ENCODE measurements at regions not wholly inside any gene's neighbourhood (a gene's known extent, or its start where the extent isn't known, plus 50 kb on each side); places are given as distances from the start of the nearest gene placed in this dataset.

DNA sequence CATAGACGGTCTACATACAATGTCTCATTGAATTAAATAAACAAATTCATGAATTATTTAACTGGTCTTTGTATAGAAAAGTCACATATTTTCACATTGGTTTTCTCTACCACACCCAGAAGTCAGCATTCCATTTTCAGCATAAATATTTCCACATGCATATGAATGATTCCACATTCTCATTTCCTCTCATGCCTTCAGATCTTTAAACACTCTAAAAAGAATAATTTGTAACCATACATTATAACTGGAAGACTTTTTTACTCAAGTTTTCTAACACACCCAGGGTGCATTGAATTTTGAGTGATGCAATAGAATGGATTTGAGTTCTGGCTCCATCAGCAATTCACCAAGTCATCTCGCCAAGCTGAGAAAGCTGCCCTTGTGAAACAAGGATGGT is 501.8 kb upstream of the TENM4 start:
- Histone ChIP-seq H2BK5ac (ENCODE audit: low read depth, low read length, poor library complexity, severe bottlenecking) (no peak overlapping the region), H3K4me2 (ENCODE audit: low read length, poor library complexity, severe bottlenecking) (no peak overlapping the region), H3K79me1 (replicated peaks; ENCODE audit: low read length, poor library complexity, severe bottlenecking) (no peaks in the 10 kb centered on the region), H2BK120ac (ENCODE audit: low read depth, low read length) (no peak overlapping the region), H3K4me1 (ENCODE audit: control insufficient read depth, insufficient read depth, low read depth, low read length) (peaks cover 2% of the 10 kb centered on the region), H3K36me3 (ENCODE audit: control insufficient read depth in 1 of 2, insufficient read depth in 2 of 2, low read depth in 1 of 2, low read length in 2 of 2) (no peaks in the 10 kb centered on the region), H3K14ac (ENCODE audit: low read length in 2 of 2) (no peak overlapping the region), H2AFZ (ENCODE audit: low read depth, low read length) (no peak overlapping the region), H3K9ac (ENCODE audit: low read length) (no peak overlapping the region), H3K4me3 (ENCODE audit: insufficient read depth in 1 of 2, low read depth in 1 of 2, low read length in 2 of 2) (no peak overlapping the region), H2BK15ac (ENCODE audit: low read depth, poor library complexity, severe bottlenecking) (no peak overlapping the region), H2BK12ac (ENCODE audit: low read length in 2 of 2) (no peak overlapping the region), H3K27ac (ENCODE audit: low read length, poor library complexity, severe bottlenecking) (no peak overlapping the region), H3K23ac (ENCODE audit: low read length in 2 of 2) (no peak overlapping the region), H3K4ac (ENCODE audit: low read depth in 1 of 2, low read length in 2 of 2) (no peak overlapping the region), H4K8ac (ENCODE audit: low read length) (no peak overlapping the region), H2AK5ac (ENCODE audit: low read length, severe bottlenecking) (no peak overlapping the region), H3K27me3 (ENCODE audit: control insufficient read depth in 1 of 2, insufficient read depth in 1 of 2, low read length in 2 of 2) (no peaks in the 10 kb centered on the region), H4K91ac (ENCODE audit: low read length) (no peak overlapping the region), H3K9me3 (ENCODE audit: control insufficient read depth, low read length) (no peaks in the 10 kb centered on the region), H3K18ac (ENCODE audit: low read depth in 1 of 2, low read length in 2 of 2) (no peak overlapping the region)
- WGBS: 77% methylated on average over 1 of the region's 2 CpGs
- no peak for DNase-seq

DNA sequence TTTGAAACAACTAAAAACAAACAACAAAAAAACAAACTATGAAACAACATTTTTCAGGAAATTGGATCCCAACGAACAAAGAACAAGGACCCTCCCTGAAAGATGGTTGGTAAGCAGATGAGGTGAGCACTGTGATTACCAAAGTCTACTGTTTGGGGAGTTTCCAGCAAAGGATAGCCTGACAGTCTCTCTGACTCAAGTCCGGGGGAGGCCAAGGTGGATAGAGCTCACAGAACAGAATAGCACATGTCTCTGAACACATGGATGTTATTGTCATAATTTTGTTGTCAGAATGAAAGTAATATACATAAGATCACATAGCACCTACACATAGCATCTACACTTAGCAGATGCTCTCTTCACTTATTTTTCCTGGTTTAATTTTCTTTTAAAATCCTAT is 501.3 kb upstream of the TENM4 start:
- Histone ChIP-seq H2AFZ (ENCODE audit: low read depth, low read length) (no peak overlapping the region), H3K4me1 (ENCODE audit: control insufficient read depth, insufficient read depth, low read depth, low read length) (peaks cover 2% of the 10 kb centered on the region), H3K9ac (ENCODE audit: low read length) (no peak overlapping the region), H3K27ac (ENCODE audit: low read length, poor library complexity, severe bottlenecking) (no peak overlapping the region), H2BK120ac (ENCODE audit: low read depth, low read length) (no peak overlapping the region), H2BK12ac (ENCODE audit: low read length in 2 of 2) (no peak overlapping the region), H3K36me3 (ENCODE audit: control insufficient read depth in 1 of 2, insufficient read depth in 2 of 2, low read depth in 1 of 2, low read length in 2 of 2) (no peaks in the 10 kb centered on the region), H3K23ac (ENCODE audit: low read length in 2 of 2) (no peak overlapping the region), H3K4ac (ENCODE audit: low read depth in 1 of 2, low read length in 2 of 2) (no peak overlapping the region), H2AK5ac (ENCODE audit: low read length, severe bottlenecking) (no peak overlapping the region), H3K14ac (ENCODE audit: low read length in 2 of 2) (no peak overlapping the region), H3K18ac (ENCODE audit: low read depth in 1 of 2, low read length in 2 of 2) (no peak overlapping the region), H3K79me1 (replicated peaks; ENCODE audit: low read length, poor library complexity, severe bottlenecking) (no peaks in the 10 kb centered on the region), H3K27me3 (ENCODE audit: control insufficient read depth in 1 of 2, insufficient read depth in 1 of 2, low read length in 2 of 2) (no peaks in the 10 kb centered on the region), H2BK5ac (ENCODE audit: low read depth, low read length, poor library complexity, severe bottlenecking) (no peak overlapping the region), H3K9me3 (ENCODE audit: control insufficient read depth, low read length) (no peaks in the 10 kb centered on the region), H4K8ac (ENCODE audit: low read length) (no peak overlapping the region), H3K4me3 (ENCODE audit: insufficient read depth in 1 of 2, low read depth in 1 of 2, low read length in 2 of 2) (no peak overlapping the region), H3K4me2 (ENCODE audit: low read length, poor library complexity, severe bottlenecking) (no peak overlapping the region), H2BK15ac (ENCODE audit: low read depth, poor library complexity, severe bottlenecking) (no peak overlapping the region), H4K91ac (ENCODE audit: low read length) (no peak overlapping the region)
- WGBS: 59% methylated on average over 1 of the region's 2 CpGs
- DNase-seq: no peak

DNA sequence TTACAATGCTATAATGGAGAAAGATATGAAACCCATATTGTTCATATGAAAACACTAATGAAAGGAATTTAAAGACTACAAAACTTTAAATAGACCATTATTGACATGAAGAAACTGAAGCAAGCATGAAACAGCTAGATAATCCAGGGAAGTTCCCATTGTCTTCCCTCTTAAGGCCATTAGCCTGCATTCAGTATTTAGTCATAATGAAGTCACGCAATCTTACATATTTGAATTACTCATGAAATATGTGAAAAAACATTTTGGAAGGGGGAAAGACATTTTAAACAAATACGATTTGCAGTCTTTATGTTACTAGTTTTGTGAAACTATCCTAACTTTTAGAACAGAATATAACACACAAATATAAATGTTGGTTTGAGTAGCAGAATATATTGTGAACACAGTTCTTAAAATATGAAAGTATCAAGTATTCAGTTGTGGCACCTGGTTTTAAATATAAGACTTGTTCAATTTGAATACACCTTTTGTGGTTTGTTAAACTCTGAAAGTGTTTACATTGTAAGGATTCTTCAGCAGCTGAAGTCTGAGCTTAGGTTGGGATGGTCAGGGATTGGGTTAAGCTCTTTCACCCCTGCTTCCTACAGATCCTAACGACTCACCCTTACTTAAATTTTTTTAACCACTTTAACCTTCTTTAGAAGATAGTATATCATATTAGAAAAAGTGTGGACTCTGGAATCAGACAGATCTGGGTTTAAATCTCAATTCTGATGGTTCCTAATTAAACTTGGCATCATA is 500.3 kb upstream of the TENM4 start:
- Histone ChIP-seq H3K14ac (ENCODE audit: low read length in 2 of 2) (no peak overlapping the region), H2BK12ac (ENCODE audit: low read length in 2 of 2) (no peak overlapping the region), H3K23ac (ENCODE audit: low read length in 2 of 2) (no peak overlapping the region), H3K18ac (ENCODE audit: low read depth in 1 of 2, low read length in 2 of 2) (no peak overlapping the region), H3K27ac (ENCODE audit: low read length, poor library complexity, severe bottlenecking) (no peak overlapping the region), H3K4me2 (ENCODE audit: low read length, poor library complexity, severe bottlenecking) (no peak overlapping the region), H2BK5ac (ENCODE audit: low read depth, low read length, poor library complexity, severe bottlenecking) (no peak overlapping the region), H3K4ac (ENCODE audit: low read depth in 1 of 2, low read length in 2 of 2) (no peak overlapping the region), H3K9ac (ENCODE audit: low read length) (no peak overlapping the region), H2BK15ac (ENCODE audit: low read depth, poor library complexity, severe bottlenecking) (no peak overlapping the region), H2AK5ac (ENCODE audit: low read length, severe bottlenecking) (no peak overlapping the region), H3K4me1 (ENCODE audit: control insufficient read depth, insufficient read depth, low read depth, low read length) (peaks cover 2% of the 10 kb centered on the region), H2AFZ (ENCODE audit: low read depth, low read length) (no peak overlapping the region), H4K8ac (ENCODE audit: low read length) (no peak overlapping the region), H3K36me3 (ENCODE audit: control insufficient read depth in 1 of 2, insufficient read depth in 2 of 2, low read depth in 1 of 2, low read length in 2 of 2) (no peaks in the 10 kb centered on the region), H3K27me3 (ENCODE audit: control insufficient read depth in 1 of 2, insufficient read depth in 1 of 2, low read length in 2 of 2) (no peaks in the 10 kb centered on the region), H2BK120ac (ENCODE audit: low read depth, low read length) (no peak overlapping the region), H3K79me1 (replicated peaks; ENCODE audit: low read length, poor library complexity, severe bottlenecking) (no peaks in the 10 kb centered on the region), H3K9me3 (ENCODE audit: control insufficient read depth, low read length) (no peaks in the 10 kb centered on the region), H4K91ac (ENCODE audit: low read length) (no peak overlapping the region), H3K4me3 (ENCODE audit: insufficient read depth in 1 of 2, low read depth in 1 of 2, low read length in 2 of 2) (no peak overlapping the region)
- WGBS: no CpG with 5 or more reads among the region's 3 CpGs
- DNase-seq: no peak

DNA sequence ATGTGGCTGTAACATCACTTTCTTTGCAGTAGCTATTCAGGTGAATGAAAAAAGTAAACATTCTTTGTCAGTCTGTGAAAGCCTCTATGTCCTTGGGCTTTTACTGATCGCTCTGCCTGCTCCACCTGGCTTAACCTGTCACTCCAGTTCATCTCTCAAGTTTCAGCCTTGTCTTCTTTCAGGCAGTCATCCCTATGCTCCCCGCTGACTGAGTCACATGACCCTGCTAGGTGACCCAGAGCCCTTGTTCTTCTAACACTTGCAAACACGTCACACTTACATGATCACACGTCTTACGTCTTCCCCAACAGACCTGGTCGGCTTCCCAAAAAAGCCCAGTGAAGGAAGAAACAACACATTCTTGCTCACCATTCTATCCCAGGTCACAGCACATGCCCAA is 499.3 kb upstream of the TENM4 start:
- no peak overlapping the region for H3K23ac ChIP-seq (ENCODE audit: low read length in 2 of 2)
- no peaks in the 10 kb centered on the region for H3K36me3 ChIP-seq (ENCODE audit: control insufficient read depth in 1 of 2, insufficient read depth in 2 of 2, low read depth in 1 of 2, low read length in 2 of 2)
- WGBS: 61% methylated on average over 6 of the region's 6 CpGs
- H3K14ac ChIP-seq (ENCODE audit: low read length in 2 of 2): no peak overlapping the region
- no peak overlapping the region for H2BK15ac ChIP-seq (ENCODE audit: low read depth, poor library complexity, severe bottlenecking)
- no peak overlapping the region for H3K4me2 ChIP-seq (ENCODE audit: low read length, poor library complexity, severe bottlenecking)
- H3K4ac ChIP-seq (ENCODE audit: low read depth in 1 of 2, low read length in 2 of 2): no peak overlapping the region
- no peak overlapping the region for H2BK12ac ChIP-seq (ENCODE audit: low read length in 2 of 2)
- no peak overlapping the region for H2AFZ ChIP-seq (ENCODE audit: low read depth, low read length)
- H2BK120ac ChIP-seq (ENCODE audit: low read depth, low read length): no peak overlapping the region
- H2AK5ac ChIP-seq (ENCODE audit: low read length, severe bottlenecking): no peak overlapping the region
- H3K9ac ChIP-seq (ENCODE audit: low read length): no peak overlapping the region
- H3K18ac ChIP-seq (ENCODE audit: low read depth in 1 of 2, low read length in 2 of 2): no peak overlapping the region
- H2BK5ac ChIP-seq (ENCODE audit: low read depth, low read length, poor library complexity, severe bottlenecking): no peak overlapping the region
- H4K91ac ChIP-seq (ENCODE audit: low read length): no peak overlapping the region
- no peaks in the 10 kb centered on the region for H3K9me3 ChIP-seq (ENCODE audit: control insufficient read depth, low read length)
- H3K27ac ChIP-seq (ENCODE audit: low read length, poor library complexity, severe bottlenecking): no peak overlapping the region
- H3K4me3 ChIP-seq (ENCODE audit: insufficient read depth in 1 of 2, low read depth in 1 of 2, low read length in 2 of 2): no peak overlapping the region
- peaks cover 2% of the 10 kb centered on the region for H3K4me1 ChIP-seq (ENCODE audit: control insufficient read depth, insufficient read depth, low read depth, low read length)
- H4K8ac ChIP-seq (ENCODE audit: low read length): no peak overlapping the region
- H3K27me3 ChIP-seq (ENCODE audit: control insufficient read depth in 1 of 2, insufficient read depth in 1 of 2, low read length in 2 of 2): no peaks in the 10 kb centered on the region
- DNase-seq: no peak
- H3K79me1 ChIP-seq (replicated peaks; ENCODE audit: low read length, poor library complexity, severe bottlenecking): no peaks in the 10 kb centered on the region
